ENCODE measurements at regions not wholly inside any gene's neighbourhood (a gene's known extent, or its start where the extent isn't known, plus 50 kb on each side); places are given as distances from the start of the nearest gene placed in this dataset.

- TF ChIP-seq EZH2 (IDR thresholded peaks at IDR 0.05; ENCODE audit: low read depth) (no peak), CTCF (conservative IDR thresholded peaks at IDR 0.05) (no peak)
Measured at GRCh38 chr2:237259201-237259600, 154.8 kb downstream of the COL6A3 start.
